Eye (tissue), 1 donor: ENCODE measurements at regions not wholly inside any gene's neighbourhood (a gene's known extent, or its start where the extent isn't known, plus 50 kb on each side); places are given as distances from the start of the nearest gene placed in this dataset.

ENCODE experiments used
- DNase-seq: peaks from one replicate; pipeline ENCODE4 v3.0.0-alpha.2; 2015

DNA sequence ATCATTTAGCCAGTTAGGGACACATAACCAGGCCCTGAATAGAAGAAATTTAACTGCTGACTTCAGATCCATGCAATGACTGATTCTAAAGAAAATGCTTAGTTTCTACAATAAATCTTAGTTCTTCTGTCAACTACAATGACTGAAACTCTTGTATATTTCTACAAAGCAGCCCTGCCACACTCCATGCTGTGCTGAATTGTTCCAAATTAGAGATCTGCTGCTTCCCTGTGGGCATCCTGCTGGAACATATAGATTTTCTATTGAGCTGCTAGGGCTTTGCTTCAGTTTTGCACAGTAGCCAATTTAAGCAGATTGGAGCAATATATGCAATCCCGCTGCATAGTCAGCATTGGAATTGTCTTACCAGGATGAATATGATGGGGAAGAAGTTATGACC lies 312.8 kb upstream of the SMIM31 start:
- DNase-seq = peak; percentile 4

GRCh38 chr4:164442180-164442579 lies 311.8 kb upstream of the SMIM31 start:
- DNase-seq = no peak

DNA sequence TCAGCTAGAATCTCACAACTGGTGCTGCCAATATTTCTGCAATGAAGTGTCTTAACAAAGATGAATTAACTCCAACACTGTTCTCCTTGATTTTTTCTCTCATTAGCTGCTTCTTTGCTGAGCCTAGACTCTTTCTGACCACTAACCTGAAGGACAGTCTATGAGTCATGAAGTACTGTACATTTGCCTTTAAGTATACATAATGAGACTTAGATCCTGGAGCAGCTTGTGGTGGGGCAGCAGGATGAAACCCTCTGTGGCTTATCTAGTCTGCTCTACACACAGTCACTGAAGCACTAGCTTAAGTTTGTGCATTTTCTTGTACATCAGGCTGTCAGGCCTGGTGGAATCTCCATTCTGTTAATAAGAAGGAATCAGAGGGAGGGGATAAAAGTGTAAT lies 307.4 kb upstream of the SMIM31 start:
- no peak for DNase-seq

- DNase-seq = no peak
These were observed 292.0 kb upstream of the SMIM31 start for GRCh38 chr4:164461901-164462300.

GRCh38 chr4:164462471-164462870 lies 291.5 kb upstream of the SMIM31 start:
- no peak for DNase-seq

DNA sequence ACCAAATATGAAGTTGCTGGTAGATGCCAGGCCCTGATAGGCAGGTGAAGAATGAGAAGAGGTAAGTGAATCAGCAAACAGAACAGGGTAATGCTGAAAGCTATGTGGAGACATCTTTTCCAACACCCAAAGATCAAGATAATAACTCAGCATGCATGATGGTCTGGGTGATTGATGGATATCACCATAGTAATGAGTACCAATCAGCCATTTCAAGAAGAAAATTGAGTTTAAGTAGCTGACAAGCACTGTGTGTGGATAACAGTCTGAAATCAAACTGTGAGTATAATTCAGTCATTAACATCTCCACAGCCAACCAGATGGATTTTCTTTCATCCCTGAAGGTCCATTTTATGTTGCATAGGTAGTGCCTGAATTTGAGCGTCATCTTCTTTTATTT lies 289.6 kb upstream of the SMIM31 start:
- DNase-seq = no peak

DNA sequence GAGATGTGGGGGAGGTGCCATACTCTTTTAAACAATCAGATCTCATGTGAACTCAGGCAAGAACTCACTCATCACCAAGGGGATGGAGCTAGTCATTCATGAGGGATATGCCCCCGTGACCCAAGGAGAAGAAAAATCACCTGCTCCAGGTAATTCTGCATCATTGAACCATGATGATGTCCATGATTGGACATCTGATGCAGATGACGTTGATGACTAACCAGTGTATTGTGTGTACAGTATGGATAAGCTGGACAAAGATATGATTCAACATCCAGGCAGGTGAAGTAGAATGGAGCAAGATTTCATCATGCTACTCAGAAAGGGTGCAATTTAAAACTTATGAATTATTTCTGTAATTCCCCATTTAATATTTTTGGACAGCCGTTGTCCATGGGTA lies 286.4 kb upstream of the SMIM31 start:
- DNase-seq = no peak

- no peak for DNase-seq
These were observed 272.4 kb upstream of the SMIM31 start for GRCh38 chr4:164481306-164482091.

- DNase-seq = no peak
These were observed 271.9 kb upstream of the SMIM31 start for GRCh38 chr4:164482092-164482404.

GRCh38 chr4:164482758-164483157 lies 271.2 kb upstream of the SMIM31 start:
- DNase-seq = peak; percentile 11

GRCh38 chr4:164483711-164484110 lies 270.2 kb upstream of the SMIM31 start:
- no peak for DNase-seq

DNA sequence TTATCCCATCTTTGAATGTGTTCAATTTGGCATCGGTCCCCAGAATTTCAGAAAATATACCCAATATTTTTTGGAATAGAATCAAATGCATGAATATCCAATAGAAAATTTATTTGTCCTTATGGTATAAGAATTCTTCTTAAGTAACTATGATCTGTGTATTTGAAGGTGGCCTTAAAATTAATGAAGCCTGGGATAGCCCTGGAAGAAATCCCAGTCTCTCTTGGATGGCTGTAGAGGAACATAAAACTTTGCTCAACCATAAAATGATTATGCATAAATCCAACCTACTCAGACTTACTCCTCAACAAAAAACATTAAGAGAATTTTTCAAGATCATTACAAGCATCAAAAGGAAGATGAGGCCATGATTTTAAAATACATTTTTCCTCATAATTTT lies 269.4 kb upstream of the SMIM31 start:
- no peak for DNase-seq

- DNase-seq = no peak
These were observed 268.8 kb upstream of the SMIM31 start for GRCh38 chr4:164485136-164485535.

DNA sequence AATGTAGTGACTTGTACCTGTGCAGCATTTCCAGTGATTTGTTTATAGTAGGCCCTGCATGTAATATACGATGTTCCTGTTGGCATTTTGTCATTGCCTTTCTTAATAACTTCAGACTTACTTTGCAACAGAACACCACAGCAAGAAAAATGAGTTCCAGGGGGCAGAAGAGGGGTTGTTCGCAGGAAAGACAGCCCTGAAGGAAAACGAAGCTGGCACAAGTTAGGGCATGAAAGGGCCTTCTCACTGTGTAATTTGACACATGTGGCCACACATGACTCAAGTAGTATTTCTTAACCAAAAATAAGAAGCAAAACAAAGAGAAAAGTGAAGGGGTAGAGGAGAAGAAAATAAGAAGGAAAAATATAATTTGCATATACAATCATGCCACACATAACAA lies 265.8 kb upstream of the SMIM31 start:
- DNase-seq = no peak

GRCh38 chr4:164501074-164501473 lies 252.9 kb upstream of the SMIM31 start:
- DNase-seq = no peak

DNA sequence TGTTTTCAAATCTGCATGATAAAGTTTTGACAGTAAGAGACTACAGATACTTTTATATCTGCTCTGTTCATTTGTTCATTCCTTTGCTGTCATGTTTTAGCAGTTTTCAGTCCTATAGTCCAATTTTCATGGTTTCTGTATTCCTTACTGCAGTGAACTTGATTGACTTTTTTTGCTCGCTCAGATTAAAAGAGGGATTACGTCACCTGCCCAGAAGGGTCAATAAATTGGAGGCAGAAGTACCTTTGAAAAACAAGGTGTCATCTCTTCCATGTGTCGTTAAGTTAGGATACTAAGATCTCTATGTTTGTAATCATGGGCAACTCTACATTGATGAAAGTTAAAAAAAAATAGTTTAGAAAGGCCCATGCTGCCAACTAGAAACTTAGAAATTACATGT lies 250.1 kb upstream of the SMIM31 start:
- DNase-seq = no peak

DNA sequence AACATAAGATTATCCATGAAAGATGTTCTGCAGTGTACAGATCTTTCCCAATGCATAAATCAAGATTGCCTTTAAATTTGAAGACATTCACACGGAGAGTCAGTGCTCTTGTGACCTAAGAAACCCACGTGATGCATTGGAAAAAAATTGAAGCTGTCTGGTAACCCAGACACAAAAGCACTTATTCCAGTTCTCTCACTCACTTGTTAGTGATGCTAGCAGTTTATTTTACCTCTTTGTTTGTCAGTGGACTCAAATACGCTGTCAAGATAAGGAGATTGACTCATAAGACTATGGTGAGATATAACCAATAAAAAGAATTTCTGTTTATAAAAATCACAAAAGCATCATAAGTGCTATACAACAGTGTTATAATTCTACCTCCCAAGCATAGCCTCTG lies 245.8 kb upstream of the SMIM31 start:
- DNase-seq = no peak

DNA sequence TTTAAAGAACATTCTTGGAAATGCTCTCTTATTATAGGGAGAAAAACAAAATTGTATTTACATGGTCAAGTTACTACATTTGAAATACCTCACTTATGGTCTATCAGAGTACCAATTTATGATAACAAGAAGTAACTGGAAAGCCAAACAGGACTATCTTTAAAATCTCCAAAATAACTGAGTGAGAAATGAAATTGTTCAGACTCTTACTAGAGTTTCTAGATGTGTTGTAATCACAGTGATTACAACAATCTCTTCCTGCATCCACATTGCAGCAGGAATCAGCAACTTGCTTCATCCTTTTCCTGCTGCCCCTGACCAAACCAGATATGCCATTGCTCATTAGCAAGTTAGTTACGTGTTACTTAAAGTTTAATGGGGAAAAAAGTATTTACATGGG lies 245.2 kb upstream of the SMIM31 start:
- DNase-seq = no peak

DNA sequence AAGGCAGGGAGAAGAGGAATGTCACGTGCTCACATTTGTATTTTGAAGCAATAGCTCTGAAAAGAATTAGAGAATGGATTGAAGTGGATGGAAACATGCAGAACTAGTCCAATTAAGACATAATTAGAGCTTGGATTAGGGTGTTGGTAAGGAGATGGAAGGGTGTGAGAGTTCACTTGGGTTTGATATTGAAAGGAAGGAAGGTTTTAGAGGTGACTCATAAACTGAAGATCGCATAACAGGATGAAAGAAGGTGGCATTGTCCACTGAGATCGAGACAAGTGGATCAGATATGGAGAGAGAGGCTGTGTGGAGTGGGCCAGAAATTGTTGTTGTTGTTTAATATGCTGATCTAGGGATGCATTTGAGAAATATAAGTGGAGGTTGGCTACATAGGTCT lies 244.0 kb upstream of the SMIM31 start:
- DNase-seq = no peak

DNA sequence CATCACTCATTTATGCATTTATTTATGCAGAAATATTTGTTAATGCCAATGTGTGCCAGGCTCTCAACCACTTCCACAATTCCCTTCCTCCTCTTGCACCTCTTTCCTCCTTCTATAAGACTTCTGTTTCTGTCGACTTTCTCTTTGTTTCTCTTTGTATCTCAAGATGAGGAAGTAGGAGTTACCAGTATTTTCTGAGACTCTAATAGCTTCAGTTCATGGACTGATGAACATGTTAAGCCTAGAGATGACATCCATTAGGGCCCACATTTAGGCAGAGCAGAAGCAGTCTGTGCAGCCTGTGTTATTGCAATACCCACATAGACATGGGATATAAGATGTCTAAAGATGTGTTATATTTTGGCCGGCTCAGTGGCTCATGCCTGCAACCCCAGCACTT lies 241.8 kb upstream of the SMIM31 start:
- DNase-seq = no peak

DNA sequence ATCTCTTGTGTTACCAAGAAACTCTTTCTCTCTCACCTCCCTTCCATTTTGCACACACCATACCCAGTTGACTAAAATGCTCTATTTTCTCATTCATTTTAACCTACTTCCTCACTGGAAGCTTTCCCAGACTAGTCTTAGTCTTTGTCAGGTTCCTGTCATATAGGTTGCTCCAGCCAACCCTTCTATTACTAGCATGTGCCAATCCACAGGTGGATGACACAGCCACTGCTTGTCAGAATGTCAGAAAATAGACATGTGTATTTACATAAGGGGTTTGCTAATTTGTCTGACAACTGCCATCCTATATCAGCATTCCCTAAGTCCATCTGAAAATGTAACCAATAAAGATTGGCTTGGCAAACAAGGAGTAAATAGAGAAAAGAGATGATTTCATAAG lies 239.2 kb upstream of the SMIM31 start:
- no peak for DNase-seq

- no peak for DNase-seq
These were observed 229.1 kb upstream of the SMIM31 start for GRCh38 chr4:164524789-164525188.

DNA sequence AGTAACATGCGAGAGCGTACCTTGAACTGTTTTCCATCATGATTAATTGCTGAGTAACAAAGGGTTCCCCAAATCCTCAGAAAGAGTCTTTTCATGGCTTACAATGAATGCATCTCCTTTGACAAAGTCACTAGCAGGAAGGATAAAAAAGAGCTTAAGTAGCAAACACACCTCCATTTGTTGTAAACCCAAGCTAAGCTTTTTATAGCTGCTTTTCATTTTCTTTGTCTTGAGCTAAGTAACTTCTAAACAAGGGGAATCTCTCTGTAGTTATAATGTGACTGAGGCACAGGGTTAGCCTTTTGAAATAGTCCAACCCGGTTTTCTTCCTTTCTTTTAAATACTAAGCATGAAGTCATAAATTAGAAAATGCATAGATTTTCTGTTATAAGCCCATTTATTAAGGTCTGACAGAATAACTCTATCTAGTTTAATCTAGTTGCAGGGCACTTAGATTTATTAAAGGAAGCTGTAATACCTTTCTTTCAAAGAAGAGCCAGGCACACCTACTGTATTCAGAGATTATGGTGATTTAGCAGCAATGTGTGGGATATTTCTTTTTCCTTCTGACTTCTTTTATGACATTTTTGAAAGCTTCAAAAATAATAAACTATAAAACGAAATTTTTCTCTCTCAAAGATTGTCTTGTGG lies 226.9 kb upstream of the SMIM31 start:
- no peak for DNase-seq

DNA sequence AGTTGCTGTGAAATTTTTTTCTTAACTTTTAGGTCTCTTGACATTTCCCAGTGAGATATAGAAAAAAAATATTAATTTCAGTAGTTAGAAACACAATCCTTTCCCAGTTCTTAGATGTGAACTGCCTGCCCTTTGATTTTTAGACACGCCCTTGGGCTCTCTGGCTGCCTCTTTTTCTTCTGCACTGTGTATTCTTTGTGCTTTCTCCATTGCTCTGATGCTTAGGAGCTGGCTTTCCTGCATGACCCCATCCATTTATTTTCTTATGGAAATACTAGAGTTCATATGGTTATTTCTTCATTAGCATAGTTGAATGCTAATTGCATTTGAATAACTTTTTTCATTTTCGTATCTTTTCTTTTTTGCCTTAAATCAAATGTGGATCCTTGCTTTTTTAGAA lies 224.9 kb upstream of the SMIM31 start:
- no peak for DNase-seq

- DNase-seq = no peak
These were observed 224.4 kb upstream of the SMIM31 start for GRCh38 chr4:164529486-164529885.
